PC-3 (cell line): ENCODE measurements at regions not wholly inside any gene's neighbourhood (a gene's known extent, or its start where the extent isn't known, plus 50 kb on each side); places are given as distances from the start of the nearest gene placed in this dataset.

ENCODE experiments used
- ATAC-seq: fragments of 200-7000 bp; cut with Tn5 transposase; 2 replicates; pipeline ENCODE4 v1.9.1; 2020; ENCODE audit warnings: mild to moderate bottlenecking, moderate library complexity
- BruUV-seq: library from RNA; stranded (reverse); fragments of 400-500 nt; replicated peaks from 2 replicates; lab custom pipeline; 2021; lab: Mats Ljungman, UMichigan
- CTCF ChIA-PET: fragments of 300-600 bp; sonication (Branson Sonifier 250); formaldehyde crosslinking; loops from one replicate; lab custom pipeline; 2022; ENCODE audit warnings: antibody characterized with exemption; lab: Charles Lee
- POLR2A ChIA-PET: fragments of 300-600 bp; sonication (Branson Sonifier 250); formaldehyde crosslinking; loops from one replicate; lab custom pipeline; 2022; ENCODE audit warnings: antibody characterized with exemption; ENCODE audit not compliant: unreplicated experiment; lab: Charles Lee
- DNase-seq: peaks from one replicate; pipeline ENCODE4 v3.0.0-alpha.2; 2015
- H2AFZ ChIP-seq: fragments of 300-600 bp; sonication (generic); 2 replicates; pipeline ENCODE4 v1.6.0; 2016; ENCODE audit warnings: antibody characterized with exemption, low read length
- H3F3A ChIP-seq: fragments of 300-600 bp; sonication (generic); one replicate; pipeline ENCODE4 v1.6.0; 2017; ENCODE audit warnings: antibody characterized with exemption, low read length, control low read depth, mild to moderate bottlenecking; ENCODE audit not compliant: unreplicated experiment
- H3K27ac ChIP-seq: fragments of 300-600 bp; sonication (generic); 2 replicates; pipeline ENCODE4 v1.5.1; 2016; ENCODE audit warnings: mild to moderate bottlenecking, low read length
- H3K27me3 ChIP-seq: fragments of 300-600 bp; sonication (generic); 2 replicates; pipeline ENCODE4 v1.6.1; 2016; ENCODE audit warnings: low read length, mixed read lengths
- H3K36me3 ChIP-seq: fragments of 300-600 bp; sonication (generic); 2 replicates; pipeline ENCODE4 v1.6.1; 2016; ENCODE audit warnings: low read depth, mixed run types, low read length, mixed read lengths
- H3K4me1 ChIP-seq: fragments of 300-600 bp; sonication (generic); 2 replicates; pipeline ENCODE4 v1.5.1; 2016; ENCODE audit warnings: low read length; ENCODE audit not compliant: insufficient read depth
- H3K4me2 ChIP-seq: fragments of 300-600 bp; sonication (generic); 2 replicates; pipeline ENCODE4 v1.6.0; 2016; ENCODE audit warnings: low read length
- H3K4me3 ChIP-seq: fragments of 300-600 bp; sonication (generic); 2 replicates; pipeline ENCODE4 v1.5.1; 2016; ENCODE audit warnings: mild to moderate bottlenecking, low read length, mixed read lengths
- H3K79me2 ChIP-seq: fragments of 300-600 bp; sonication (generic); 2 replicates; pipeline ENCODE4 v1.6.1; 2017; ENCODE audit warnings: low read length, mixed read lengths
- H3K9ac ChIP-seq: fragments of 300-600 bp; sonication (generic); 2 replicates; pipeline ENCODE4 v1.6.0; 2016; ENCODE audit warnings: mild to moderate bottlenecking, low read length
- H3K9me2 ChIP-seq: fragments of 300-600 bp; sonication (generic); replicated peaks from 2 replicates; pipeline ENCODE4 v1.6.1; 2016; ENCODE audit warnings: mixed run types, low read length, mixed read lengths
- H3K9me3 ChIP-seq: fragments of 300-600 bp; sonication (generic); 2 replicates; pipeline ENCODE4 v1.6.1; 2016; ENCODE audit warnings: low read length, mixed read lengths
- H4K20me1 ChIP-seq: fragments of 300-600 bp; sonication (generic); 2 replicates; pipeline ENCODE4 v1.6.1; 2016; ENCODE audit warnings: low read length, mixed read lengths
- EZH2 ChIP-seq: fragments of 300-600 bp; sonication (generic); IDR thresholded peaks from one replicate; pipeline ENCODE4 v1.6.1; 2017; ENCODE audit warnings: antibody characterized with exemption, mild to moderate bottlenecking, low read length; ENCODE audit not compliant: unreplicated experiment
- EZH2phosphoT487 ChIP-seq: fragments of 300-600 bp; sonication (generic); IDR thresholded peaks from 2 replicates; pipeline ENCODE4 v1.6.1; 2018; ENCODE audit warnings: mild to moderate bottlenecking, antibody characterized with exemption, low read length, borderline replicate concordance
- intact Hi-C: fragments of 100-400 bp; cut with micrococcal nuclease; formaldehyde crosslinking; loops from 2 replicates; pipeline ENCODE4 v1.9.0; 2023
- TF ChIP-seq, protein P1 (sequence below): fragments of 300-600 bp; sonication (generic); conservative IDR thresholded peaks from 2 replicates; pipeline ENCODE4 v1.5.1; 2017; ENCODE audit warnings: antibody characterized with exemption, low read depth, mild to moderate bottlenecking, low read length

DNA sequence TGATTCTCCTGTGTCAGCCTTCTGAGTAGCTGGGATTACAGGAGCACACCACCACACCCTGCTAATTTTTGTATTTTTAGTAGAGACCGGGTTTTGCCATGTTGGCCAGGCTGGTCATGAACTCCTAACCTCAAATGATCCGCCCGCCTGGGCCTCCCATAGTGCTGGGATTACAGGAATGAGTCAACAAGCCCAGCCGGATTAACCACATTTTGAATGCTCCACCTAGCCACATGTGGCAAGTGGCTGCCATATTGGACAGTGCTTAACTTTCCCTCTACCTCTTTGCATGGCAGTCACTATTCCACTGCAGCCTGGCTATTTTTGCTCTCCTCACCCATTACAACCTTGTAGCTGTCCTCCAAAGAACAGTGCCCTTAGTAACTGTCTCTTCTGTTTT, 160.1 kb downstream of the GATA3 start:
- DNase-seq: no peak
- no peak overlapping the region for H3K27ac ChIP-seq
- no TSS peak for BruUV-seq
- no peaks in the 10 kb centered on the region for H3K27me3 ChIP-seq
- H3K4me3 ChIP-seq: no peak overlapping the region
- H3F3A ChIP-seq: no peaks in the 10 kb centered on the region
- CTCF ChIA-PET: no interaction called here
- no peaks in the 10 kb centered on the region for H4K20me1 ChIP-seq
- no peaks in the 10 kb centered on the region for H3K4me1 ChIP-seq
- TF ChIP-seq EZH2phosphoT487 (no peak), EZH2 (no peak)
- TF ChIP-seq, protein P1, sequence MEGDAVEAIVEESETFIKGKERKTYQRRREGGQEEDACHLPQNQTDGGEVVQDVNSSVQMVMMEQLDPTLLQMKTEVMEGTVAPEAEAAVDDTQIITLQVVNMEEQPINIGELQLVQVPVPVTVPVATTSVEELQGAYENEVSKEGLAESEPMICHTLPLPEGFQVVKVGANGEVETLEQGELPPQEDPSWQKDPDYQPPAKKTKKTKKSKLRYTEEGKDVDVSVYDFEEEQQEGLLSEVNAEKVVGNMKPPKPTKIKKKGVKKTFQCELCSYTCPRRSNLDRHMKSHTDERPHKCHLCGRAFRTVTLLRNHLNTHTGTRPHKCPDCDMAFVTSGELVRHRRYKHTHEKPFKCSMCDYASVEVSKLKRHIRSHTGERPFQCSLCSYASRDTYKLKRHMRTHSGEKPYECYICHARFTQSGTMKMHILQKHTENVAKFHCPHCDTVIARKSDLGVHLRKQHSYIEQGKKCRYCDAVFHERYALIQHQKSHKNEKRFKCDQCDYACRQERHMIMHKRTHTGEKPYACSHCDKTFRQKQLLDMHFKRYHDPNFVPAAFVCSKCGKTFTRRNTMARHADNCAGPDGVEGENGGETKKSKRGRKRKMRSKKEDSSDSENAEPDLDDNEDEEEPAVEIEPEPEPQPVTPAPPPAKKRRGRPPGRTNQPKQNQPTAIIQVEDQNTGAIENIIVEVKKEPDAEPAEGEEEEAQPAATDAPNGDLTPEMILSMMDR: no peak
- no peaks in the 10 kb centered on the region for H3K9me3 ChIP-seq
- intact Hi-C loops: no loop called here
- POLR2A ChIA-PET: no interaction called here
- no peak overlapping the region for H3K9ac ChIP-seq
- H3K79me2 ChIP-seq: no peaks in the 10 kb centered on the region
- no peak overlapping the region for H2AFZ ChIP-seq
- no peaks in the 10 kb centered on the region for H3K9me2 ChIP-seq
- no peak for ATAC-seq
- H3K4me2 ChIP-seq: no peak overlapping the region
- H3K36me3 ChIP-seq: no peaks in the 10 kb centered on the region

DNA sequence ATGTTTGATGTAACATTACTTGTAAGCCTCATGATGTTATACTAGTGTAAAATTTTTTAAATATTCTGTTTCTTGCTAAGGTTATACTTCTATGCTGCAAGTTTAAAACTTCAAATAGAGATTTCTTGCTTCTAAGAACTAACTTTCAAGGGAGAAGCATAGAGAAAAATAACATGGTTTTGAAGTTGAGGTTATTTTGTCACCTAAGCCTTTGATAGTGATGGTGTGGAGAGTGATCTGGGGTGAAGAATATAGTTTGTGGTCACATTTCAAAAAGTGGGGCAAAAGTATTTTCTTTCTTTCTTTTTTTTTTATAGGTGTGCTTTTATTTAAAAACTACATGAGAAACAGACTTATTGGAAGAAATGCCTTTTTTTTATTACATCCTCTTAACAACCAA, 162.4 kb downstream of the GATA3 start:
- ATAC-seq (no peak), DNase-seq (no peak)
- Histone ChIP-seq H4K20me1 (no peaks in the 10 kb centered on the region), H3K4me1 (no peaks in the 10 kb centered on the region), H3K79me2 (no peaks in the 10 kb centered on the region), H3K9me3 (no peaks in the 10 kb centered on the region), H3F3A (no peaks in the 10 kb centered on the region), H3K9me2 (no peaks in the 10 kb centered on the region), H3K27ac (no peak overlapping the region), H3K27me3 (no peaks in the 10 kb centered on the region), H3K4me2 (no peak overlapping the region), H2AFZ (no peak overlapping the region), H3K9ac (no peak overlapping the region), H3K36me3 (no peaks in the 10 kb centered on the region), H3K4me3 (no peak overlapping the region)
- TF ChIP-seq, protein P1: no peak
- TF ChIP-seq EZH2 (no peak), EZH2phosphoT487 (no peak)
- no TSS peak for BruUV-seq
- intact Hi-C loops: no loop called here
- ChIA-PET CTCF (no interaction called here), POLR2A (no interaction called here)

- intact Hi-C loops: no loop called here
- H3K9me3 ChIP-seq: no peaks in the 10 kb centered on the region
- H2AFZ ChIP-seq: no peak overlapping the region
- H3K4me3 ChIP-seq: no peak overlapping the region
- no peaks in the 10 kb centered on the region for H3K36me3 ChIP-seq
- TF ChIP-seq EZH2: no peak
- TF ChIP-seq, protein P1: no peak
- TF ChIP-seq EZH2phosphoT487: no peak
- DNase-seq (no peak), ATAC-seq (no peak)
- no peaks in the 10 kb centered on the region for H3F3A ChIP-seq
- BruUV-seq: no TSS peak
- H3K9ac ChIP-seq: no peak overlapping the region
- H3K79me2 ChIP-seq: no peaks in the 10 kb centered on the region
- H3K27ac ChIP-seq: no peak overlapping the region
- no peaks in the 10 kb centered on the region for H3K9me2 ChIP-seq
- no peak overlapping the region for H3K4me2 ChIP-seq
- no peaks in the 10 kb centered on the region for H3K27me3 ChIP-seq
- H4K20me1 ChIP-seq: no peaks in the 10 kb centered on the region
- no peaks in the 10 kb centered on the region for H3K4me1 ChIP-seq
- POLR2A ChIA-PET: no interaction called here
- CTCF ChIA-PET: no interaction called here
These were observed 167.0 kb downstream of the GATA3 start for GRCh38 chr10:8221451-8221850.
